IPS-NIHi11 (cell line): ENCODE measurements at regions not wholly inside any gene's neighbourhood (a gene's known extent, or its start where the extent isn't known, plus 50 kb on each side); places are given as distances from the start of the nearest gene placed in this dataset.

Experiments used
- DNase-seq: peaks from one replicate; pipeline ENCODE4 v3.0.0; 2012; ENCODE audit warnings: mixed read lengths, low spot score

- DNase-seq: no peak
These were observed 263.4 kb downstream of the MRTFB start for GRCh38 chr16:14334366-14335080.

DNA sequence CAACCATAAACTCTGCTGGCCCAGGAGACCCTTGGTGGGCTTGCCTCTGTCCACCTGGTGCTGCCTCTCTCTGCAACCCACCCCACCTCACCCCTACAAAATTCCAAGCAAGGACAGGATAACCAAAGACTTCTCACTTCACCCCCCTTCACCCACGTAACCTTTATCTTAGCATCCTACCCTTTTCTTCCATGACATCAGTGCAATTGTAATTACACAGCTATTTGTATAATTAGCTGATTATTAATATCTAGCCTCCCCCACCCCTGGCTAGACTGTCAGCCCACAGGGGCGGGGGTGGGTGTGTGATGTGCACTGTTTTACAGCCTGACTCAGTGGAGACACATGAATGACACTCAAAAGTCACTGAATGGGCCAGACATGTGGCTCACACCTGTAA, 262.2 kb downstream of the MRTFB start:
- no peak for DNase-seq

DNA sequence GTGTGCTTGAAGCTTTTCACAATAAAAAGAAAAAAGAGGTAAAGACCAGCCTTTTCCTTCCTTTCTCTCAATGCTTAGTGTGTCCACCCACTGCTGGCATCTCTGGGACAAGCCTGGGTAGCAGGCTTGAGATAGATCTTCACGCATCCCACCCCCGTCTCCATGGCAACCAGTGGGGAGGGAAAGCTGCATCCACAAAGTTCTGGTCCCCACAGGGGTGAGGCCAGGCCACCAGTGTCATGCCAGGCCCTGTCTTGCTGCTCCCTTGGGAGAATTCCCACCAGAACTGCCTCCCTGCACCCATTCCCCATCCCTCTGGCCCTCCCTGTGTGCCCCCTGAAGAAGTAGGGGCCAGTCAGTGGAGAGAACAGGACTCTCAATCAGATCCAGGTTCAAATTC, 259.9 kb downstream of the MRTFB start:
- DNase-seq: no peak

GRCh38 chr16:14329727-14330350, 258.7 kb downstream of the MRTFB start:
- DNase-seq: no peak

- DNase-seq: no peak
These were observed 254.6 kb downstream of the MRTFB start for GRCh38 chr16:14325502-14326401.

DNA sequence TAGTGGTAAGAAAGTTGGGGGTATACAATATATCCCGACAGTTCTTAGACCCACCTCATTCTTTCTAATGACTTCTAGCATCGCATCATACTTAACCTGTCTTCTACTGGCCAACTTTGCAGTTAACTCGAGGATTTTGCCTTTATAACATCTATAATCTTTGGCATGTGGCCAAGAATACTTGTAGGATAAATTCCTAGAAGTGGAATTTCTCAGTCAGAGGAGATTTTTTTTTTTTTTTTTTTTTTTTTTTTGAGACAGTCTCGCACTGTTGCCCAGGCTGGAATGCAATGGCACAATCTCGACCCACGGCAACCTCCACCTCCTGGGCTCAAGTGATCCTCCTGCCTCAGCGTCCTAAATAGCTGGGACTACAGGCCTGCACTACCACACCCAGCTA, 253.5 kb downstream of the MRTFB start:
- DNase-seq: no peak

GRCh38 chr16:14322186-14322585, 251.1 kb downstream of the MRTFB start:
- DNase-seq: no peak

DNA sequence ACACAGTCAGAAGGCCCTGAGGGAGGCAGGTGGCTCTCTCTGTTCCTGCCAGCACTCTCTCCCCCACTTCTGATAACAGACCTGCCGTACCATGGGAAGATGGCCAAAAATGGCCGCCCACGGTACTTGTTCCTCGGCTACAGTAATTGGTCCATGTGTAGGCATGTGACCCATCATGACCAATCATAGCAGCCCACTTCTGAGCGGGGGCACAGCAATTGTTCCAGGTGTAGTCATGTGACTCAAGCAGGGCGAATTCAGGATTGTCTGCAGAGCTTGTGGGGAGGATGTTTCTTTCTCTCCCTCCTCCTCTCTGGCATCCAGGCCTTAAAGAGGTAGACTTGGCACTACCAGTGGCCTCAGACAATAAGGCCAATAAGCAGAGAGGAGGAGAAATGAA, 250.4 kb downstream of the MRTFB start:
- DNase-seq: peak; percentile 36

- no peak for DNase-seq
These were observed 249.3 kb downstream of the MRTFB start for GRCh38 chr16:14320406-14320805.
